ENCODE measurements at regions not wholly inside any gene's neighbourhood (a gene's known extent, or its start where the extent isn't known, plus 50 kb on each side); places are given as distances from the start of the nearest gene placed in this dataset.
"Not testable (repeated sequence)": the region's sequence is repeated elsewhere in the genome, so short reads cannot be mapped to it uniquely, and the experiment has no call there.

GRCh38 chr20:30484009-30484748 lies 773.3 kb upstream of the DEFB115 start:
- no peak for DNase-seq

GRCh38 chr20:30484749-30485070 lies 772.8 kb upstream of the DEFB115 start:
- no peak for DNase-seq

- DNase-seq: no peak
Observed at GRCh38 chr20:30485331-30486102, 771.9 kb upstream of the DEFB115 start.

- no peak for DNase-seq
Observed at GRCh38 chr20:30486103-30486478, 771.4 kb upstream of the DEFB115 start.

- not testable (repeated sequence) for DNase-seq
Observed at GRCh38 chr20:30487461-30487860, 770.0 kb upstream of the DEFB115 start.

GRCh38 chr20:30487947-30488926 lies 769.2 kb upstream of the DEFB115 start:
- no peak for DNase-seq

GRCh38 chr20:30488941-30489613 lies 768.4 kb upstream of the DEFB115 start:
- no peak for DNase-seq

- DNase-seq: no peak
Observed at GRCh38 chr20:30489614-30490003, 767.9 kb upstream of the DEFB115 start.

- no peak for DNase-seq
Observed at GRCh38 chr20:30491016-30491415, 766.4 kb upstream of the DEFB115 start.

- DNase-seq: not testable (repeated sequence)
Observed at GRCh38 chr20:30496656-30497055, 760.8 kb upstream of the DEFB115 start.

GRCh38 chr20:30497191-30497590 lies 760.3 kb upstream of the DEFB115 start:
- not testable (repeated sequence) for DNase-seq

GRCh38 chr20:30499123-30499522 lies 758.3 kb upstream of the DEFB115 start:
- no peak for DNase-seq

GRCh38 chr20:30499716-30500446 lies 757.6 kb upstream of the DEFB115 start:
- not testable (repeated sequence) for DNase-seq

GRCh38 chr20:30500447-30500820 lies 757.0 kb upstream of the DEFB115 start:
- not testable (repeated sequence) for DNase-seq

- DNase-seq: no peak
Observed at GRCh38 chr20:30500829-30501440, 756.5 kb upstream of the DEFB115 start.

GRCh38 chr20:30502670-30503069 lies 754.8 kb upstream of the DEFB115 start:
- DNase-seq: no peak

GRCh38 chr20:30503204-30503603 lies 754.3 kb upstream of the DEFB115 start:
- DNase-seq: not testable (repeated sequence)

- no peak for DNase-seq
Observed at GRCh38 chr20:30503992-30504570, 753.4 kb upstream of the DEFB115 start.

GRCh38 chr20:30505566-30505965 lies 751.9 kb upstream of the DEFB115 start:
- DNase-seq: no peak

GRCh38 chr20:30506100-30506499 lies 751.4 kb upstream of the DEFB115 start:
- no peak for DNase-seq

- not testable (repeated sequence) for DNase-seq
Observed at GRCh38 chr20:30508382-30508781, 749.1 kb upstream of the DEFB115 start.

Data from activated T-cell treated with anti-CD3 and anti-CD28 coated beads, Interleukin-2, amount 50 U/mL, for 48 hours (primary cell).